Activated CD4-positive, alpha-beta T cell treated with anti-CD3 and anti-CD28 coated beads, Interleukin-10, Interleukin-2, amounts not matched to agents 100 ng/mL and 50 ng/mL, durations not matched to agents 16 hours and 8 hours (primary cell): ENCODE measurements at regions not wholly inside any gene's neighbourhood (a gene's known extent, or its start where the extent isn't known, plus 50 kb on each side); places are given as distances from the start of the nearest gene placed in this dataset.
"Not testable (repeated sequence)": the region's sequence is repeated elsewhere in the genome, so short reads cannot be mapped to it uniquely, and the experiment has no call there.

Source experiments
- DNase-seq: peaks from one replicate; pipeline ENCODE4 v3.0.0-alpha.2; 2020

DNA sequence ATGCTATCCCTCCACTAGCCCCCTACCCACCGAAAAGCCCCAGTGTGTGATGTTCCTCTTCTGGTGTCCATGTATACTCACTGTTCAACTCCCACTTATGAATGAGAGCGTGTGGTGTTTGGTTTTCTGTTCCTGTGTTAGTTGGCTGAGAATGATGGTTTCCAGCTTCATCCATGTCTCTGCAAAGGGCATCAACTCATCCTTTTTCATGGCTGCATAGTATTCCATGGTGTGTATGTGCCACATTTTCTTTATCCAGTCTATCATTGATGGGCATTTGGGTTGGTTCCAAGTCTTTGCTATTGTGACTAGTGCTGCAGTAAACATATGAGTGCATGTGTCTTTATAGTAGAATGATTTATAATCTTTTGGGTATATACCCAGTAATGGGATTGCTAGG, 599.3 kb upstream of the B3GAT1 start:
- not testable (repeated sequence) for DNase-seq

DNA sequence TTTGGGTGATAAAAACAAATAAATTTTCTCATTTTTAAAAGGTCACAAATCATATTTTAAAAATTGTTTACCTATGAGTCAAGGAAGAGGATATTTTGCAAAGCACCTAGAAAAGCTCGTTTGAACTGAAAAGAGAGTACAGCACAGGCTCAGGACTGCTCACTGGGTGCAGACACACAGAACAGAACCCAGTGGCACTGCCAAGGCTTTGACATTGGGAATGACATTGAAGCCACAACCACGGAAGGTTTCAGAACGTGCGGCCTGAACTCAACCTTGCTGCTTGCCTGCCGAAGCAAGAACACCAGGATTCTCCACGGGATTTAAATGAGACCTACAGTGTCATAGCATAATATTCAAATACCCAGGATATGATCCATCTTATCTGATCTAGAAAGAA, 597.1 kb upstream of the B3GAT1 start:
- no peak for DNase-seq

DNA sequence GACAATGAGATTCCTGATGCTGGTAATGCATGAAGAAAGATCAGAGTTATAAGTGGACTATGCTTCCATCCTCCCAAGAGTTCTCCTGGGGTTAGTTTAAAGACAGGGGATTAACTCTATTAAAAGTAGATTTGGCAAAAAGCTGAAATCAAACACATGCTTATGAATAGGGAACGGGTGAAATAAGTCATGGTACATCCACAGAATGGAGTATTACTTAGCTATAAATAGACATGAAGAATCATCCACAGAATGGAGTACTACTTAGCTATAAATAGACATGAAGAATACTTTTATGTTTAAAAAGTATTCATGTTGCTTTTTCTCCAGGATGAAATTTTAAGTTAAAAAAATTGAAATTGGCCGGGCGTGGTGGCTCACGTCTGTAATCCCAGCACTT, 596.4 kb upstream of the B3GAT1 start:
- no peak for DNase-seq

DNA sequence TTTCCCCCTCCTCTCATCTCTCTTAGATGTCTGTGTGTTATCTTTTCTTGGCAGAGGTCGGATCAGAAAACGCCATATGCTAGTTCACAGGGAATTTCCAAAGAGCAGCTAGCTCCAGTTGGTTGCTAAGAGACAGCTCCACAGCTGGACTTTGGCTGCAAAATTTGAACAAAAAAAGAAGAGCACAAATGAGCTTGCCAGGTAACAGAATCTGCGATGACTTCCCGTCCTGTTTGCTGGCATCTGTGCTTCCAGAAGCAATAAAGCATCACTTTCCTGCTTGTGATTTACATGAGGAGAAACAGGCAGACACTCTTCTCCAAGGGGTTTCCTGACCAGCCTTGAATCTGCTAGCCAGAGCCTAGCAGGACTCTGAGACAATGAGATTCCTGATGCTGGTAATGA, 596.0 kb upstream of the B3GAT1 start:
- no peak for DNase-seq

DNA sequence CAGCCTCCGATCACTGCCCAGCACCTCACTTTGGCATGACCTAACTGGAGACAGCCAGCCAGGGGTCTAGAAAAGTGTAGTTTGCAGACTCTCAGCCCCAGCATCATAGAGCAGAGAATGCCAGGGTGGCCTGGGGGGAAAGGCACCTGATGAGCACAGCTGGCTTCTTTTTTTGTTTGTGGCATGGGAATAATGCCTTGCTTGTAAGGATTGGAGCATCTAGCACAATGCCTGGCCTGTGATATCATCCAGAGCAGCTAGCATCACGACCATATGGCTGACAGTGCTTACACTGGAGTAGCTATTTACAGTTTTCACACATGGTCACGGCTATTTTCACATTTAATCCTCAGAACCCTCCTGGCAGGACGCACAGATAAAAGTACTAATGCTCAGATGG, 594.8 kb upstream of the B3GAT1 start:
- no peak for DNase-seq

DNA sequence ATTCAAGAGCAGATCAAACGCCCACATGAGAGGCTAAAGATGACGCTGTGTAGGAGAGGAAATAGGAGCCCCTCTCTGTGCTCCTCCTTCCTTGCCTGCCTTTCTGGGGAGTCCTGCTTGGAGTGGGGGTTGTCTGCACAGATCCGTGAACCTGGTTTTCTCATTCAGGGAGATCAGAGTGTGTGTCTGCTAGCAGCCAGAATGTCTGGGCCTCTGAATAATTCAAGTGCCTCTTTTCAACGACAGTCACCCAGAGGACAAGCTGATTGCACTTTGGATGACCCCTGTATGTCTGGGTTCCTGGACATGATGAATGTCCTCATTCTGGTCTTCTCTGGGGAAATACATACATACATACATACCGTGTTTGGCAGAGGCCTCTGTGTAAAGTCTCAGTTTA, 592.5 kb upstream of the B3GAT1 start:
- DNase-seq = no peak

DNA sequence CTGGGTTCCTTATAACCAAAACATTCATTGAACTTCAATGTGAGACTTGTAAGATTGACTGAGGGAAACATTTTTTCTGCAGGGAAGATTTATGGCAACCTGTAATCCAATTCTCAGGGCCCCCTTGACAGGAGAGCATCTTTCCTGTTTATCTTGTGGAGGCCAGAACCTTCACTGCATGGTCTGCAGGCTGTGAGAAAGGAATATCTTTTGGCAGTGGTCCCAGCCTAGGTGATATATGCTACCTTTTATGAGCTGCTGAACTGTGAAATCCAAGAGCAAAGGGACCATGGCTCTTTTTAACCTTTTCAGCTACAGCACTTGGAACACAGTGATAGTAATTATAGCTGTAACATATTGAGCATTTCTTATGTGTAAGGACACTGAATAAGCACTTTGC, 590.2 kb upstream of the B3GAT1 start:
- DNase-seq = no peak

DNA sequence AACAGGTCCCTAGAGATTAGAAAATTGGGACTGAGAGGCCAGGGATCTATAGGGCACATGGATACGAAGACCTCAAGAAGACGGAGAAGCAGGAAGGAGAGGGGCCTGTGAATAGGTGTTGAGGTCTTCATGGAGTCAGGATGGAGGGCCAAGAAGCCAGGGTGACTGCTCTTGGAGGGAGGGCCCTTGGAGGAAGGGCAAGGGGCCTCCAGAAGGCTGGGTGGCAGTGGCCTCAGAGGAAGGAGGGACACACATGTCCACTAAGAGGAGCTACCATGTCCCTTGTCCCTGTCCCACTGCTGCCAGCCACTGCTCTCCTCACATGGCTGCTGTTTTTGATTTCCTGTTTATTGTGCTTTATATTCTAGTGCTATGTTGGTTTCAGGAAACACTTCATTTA, 589.5 kb upstream of the B3GAT1 start:
- DNase-seq = no peak

DNA sequence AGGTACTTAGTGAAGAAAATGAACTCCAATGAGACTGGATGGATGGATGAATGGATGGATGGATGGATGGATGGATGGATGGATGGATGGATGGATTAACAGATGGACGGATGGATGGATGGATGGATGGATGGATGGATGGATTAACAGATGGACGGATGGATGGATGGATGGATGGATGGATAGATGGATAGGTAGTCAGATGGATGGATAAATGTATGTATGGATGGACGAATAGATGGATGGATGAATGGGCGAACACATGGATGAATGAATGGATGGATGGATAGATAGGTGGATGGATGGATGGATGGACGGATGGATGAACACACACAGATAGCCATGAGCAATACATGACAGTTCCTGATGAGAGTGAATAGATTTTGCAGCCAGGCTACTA, 589.0 kb upstream of the B3GAT1 start:
- not testable (repeated sequence) for DNase-seq

DNA sequence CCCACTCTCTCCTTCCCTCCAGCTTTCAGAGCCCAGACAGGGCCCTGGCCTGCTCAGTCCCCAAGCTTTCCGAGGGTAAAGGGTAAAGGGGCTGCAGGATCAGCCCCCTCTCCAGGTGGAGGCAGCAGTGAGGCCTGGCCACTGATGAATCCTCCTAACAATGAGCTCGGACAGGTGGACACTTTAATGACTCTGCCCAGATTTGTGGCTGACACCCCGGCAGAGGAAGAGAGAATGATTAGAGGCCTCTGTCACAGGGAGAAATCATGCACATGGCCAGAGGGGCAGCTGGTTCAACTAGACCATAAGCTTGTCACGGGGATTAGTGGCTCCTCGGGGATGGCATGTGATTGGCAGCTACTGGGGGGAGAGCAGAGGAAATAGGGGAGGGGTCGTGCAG, 587.5 kb upstream of the B3GAT1 start:
- DNase-seq = no peak

DNA sequence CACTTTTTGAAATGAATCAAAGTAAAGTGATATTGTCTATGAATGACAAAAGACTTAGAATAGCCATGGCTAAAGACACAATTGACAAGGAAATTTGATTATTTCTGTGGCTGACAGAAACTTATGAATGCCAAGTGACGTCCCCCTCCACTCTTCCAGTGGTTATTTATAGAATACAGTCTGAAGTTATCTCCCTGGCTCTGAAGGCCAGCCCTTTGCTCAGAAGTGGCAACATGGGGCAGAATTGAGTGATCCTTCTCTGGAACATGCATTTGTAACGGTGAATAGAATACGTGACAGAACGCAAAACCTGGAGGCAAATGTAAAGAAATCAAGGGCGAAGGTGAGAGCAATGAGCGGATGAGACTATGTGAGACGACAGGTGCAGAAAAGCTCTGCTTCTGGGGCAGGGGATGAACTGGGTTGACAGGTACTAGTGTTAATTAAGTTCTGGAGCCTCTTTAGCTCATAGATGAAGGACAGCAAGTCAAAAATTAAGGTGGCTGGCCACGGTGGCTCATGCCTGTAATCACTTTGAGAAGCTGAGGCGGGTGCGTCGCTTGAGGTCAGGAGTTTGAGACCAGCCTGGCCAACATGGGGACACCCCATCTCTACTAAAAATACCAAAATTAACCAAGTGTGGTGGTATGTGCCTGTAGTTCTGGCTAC, 585.7 kb upstream of the B3GAT1 start:
- no peak for DNase-seq

DNA sequence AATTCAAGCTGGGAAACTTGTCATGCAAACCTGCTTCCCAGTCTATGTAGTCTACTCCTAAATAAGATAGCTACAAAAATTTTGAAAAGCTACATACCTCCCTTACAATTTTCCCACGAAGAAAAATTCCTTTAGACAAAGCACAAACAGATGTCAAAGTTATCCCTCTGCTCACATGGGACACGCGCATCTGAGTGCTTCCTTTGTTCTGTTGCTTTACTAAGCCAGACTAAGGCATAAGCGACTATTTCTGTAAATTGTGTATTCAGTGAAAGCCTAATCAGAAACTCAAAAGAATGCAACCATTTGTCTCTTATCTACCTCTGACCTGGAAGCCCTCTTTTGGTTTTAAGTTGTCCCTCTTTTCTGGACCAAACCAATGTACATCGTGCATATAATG, 583.7 kb upstream of the B3GAT1 start:
- no peak for DNase-seq

DNA sequence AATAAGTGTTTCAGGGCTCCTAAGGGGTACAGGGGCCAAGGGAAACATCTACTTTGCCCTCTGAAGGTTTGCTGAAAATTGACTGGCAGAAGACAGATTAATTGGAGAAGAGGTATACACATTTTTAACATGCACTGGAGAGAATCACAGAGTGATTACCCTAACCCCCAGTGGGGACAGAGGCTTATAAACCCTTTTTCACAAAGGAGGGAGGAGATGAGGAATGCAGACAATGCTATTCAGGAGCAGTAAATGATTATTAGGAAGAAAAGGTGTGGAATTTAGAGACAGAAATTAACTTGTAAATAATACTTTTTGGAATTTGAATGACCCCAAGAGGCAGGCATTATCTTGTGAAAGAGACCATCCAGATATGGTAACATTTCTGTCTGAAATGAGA, 582.4 kb upstream of the B3GAT1 start:
- DNase-seq = no peak

DNA sequence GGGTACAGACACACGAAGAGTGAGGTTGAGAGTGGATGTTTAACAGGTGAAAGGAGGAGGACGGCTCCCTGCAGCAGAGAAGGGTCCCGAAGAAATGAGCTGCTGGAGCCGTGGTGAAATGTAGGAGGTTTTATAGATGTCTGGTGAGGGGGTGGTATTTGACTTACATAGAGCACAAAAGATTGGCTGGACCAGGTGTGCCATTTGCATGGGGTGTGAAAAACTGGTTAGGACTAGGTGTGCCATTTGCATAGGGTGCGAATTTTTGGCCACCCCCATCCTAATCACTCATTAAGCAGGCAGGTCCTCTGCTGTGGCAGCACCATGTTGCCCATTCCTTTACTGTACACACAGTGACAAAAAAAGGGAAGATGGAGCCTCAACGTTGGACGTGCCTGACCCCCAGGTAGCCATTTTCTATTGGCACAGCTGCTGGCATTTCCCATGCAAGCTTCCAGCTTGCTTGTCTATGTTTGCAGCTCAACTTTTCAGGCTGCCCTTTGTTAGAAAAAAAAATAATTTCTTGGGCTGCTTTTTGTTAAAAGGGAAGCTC, 581.7 kb upstream of the B3GAT1 start:
- DNase-seq = no peak

DNA sequence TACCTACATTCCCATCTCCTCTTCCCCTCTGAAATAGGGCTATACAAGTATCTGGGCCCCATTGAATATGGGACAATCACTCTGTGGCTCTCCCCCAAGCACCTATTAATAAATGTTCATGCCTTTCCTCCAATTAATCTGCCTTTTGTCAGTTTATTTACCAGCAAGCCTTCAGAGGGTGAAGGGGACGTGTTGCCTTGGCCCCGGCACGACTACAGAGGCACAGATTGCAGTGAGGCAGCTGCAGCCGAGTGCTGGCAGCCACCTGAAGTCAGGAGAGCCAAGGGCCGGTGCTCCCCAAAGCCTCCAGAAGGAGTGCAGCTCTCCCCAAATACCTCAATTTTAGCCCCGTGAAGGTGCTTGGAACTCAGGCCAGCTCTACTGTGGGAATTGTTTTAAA, 580.9 kb upstream of the B3GAT1 start:
- no peak for DNase-seq

DNA sequence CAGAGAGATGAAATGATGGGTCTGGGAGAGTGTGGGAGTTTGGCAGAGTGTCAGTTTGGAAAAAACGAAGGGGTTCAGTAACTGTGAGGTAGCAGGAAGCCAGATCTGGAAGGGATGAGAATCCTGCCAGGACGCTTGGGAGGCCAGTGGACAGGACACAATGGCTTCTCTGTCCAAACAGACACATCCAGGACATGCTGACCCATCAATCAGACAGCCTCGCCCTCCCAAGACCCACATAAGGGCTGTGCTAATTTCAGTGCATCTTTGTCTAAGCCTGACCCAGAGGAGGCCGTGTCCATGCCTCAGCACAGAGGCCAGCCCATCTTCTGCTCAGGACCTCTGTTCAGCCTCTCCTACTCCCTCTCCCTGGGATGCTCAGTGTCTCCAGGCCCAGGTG, 576.5 kb upstream of the B3GAT1 start:
- no peak for DNase-seq

DNA sequence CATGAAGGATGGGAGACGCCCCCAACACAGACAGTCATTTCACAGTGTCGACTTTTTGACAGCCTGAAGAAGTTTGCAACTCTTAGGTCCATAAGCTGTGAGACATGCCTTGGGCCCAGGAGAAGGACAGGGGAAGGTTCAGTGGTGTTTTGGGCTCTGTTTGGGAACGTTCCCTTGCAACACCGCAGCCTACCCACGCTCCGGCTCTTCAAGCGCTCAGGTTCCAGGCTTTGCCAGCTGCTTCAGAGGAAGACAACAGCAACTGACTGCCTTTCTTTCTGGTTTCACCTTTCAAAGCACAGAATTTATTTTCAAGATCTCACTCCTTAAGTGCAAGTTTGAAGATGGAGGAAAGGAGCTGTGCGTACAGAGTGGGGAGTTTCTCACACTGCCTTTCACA, 575.8 kb upstream of the B3GAT1 start:
- no peak for DNase-seq

DNA sequence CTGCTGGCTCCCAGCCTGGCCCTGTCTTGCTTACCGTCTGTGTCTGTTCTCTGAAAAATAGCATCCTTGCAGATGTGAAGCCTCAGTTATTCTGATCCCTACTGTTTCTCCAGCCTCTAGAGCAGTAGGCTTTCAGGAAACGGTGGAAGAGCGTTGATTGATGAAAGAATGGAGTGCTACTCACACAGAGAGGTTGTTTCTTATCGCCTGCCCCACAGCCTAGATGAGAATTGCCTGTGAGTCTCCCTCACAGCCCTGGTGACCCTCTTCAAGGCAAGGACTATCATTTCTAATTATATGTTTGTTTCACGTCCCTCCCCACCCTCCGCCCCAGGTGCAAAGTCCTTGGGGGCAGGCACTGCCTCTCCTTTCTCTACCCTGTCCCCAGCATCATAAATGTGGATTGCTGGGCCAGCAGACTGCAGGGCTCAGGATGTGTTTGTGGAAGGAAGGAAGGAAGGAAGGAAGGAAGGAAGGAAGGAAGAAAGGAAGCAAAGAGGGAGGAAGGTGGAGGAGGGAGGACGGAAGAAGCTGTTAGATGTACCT, 575.3 kb upstream of the B3GAT1 start:
- DNase-seq = no peak

DNA sequence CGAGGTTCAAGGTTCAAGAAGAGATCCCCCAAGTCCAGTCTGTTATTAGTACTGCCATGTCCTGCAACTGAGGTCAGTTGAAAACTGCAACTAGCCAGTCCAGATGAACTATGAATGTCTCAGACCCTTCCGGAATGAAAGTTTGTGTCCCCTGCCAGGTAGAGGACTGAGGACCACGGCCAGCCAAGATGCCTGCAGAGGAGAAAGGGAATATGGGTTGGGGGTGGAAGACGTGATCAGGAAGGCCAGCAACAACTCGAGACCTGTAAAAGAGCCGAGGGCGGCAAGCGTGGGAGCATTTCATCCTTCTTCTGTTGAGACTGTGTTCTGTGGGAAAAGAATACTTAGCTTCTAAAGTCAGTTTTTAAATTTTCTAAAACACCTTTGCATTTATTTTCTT, 572.4 kb upstream of the B3GAT1 start:
- DNase-seq = no peak

DNA sequence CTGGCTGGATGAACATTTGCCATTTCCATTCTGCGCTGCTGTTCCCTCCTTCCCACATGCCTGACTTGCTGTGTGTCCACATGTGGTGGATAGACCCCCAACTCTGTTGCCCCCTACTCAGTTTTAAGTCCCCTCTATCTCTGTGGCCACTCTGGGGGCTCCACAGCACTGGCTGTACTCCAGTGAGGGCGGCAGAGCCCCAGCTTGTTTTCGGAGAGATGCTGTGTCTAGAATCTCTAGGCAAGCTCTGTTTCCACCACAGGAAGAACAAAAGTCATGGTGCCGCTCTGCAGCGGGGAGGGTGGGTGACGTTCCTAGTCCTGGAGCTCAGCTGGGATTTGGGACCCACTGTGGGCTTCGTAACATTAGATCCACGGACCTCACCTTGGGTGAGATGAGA, 570.4 kb upstream of the B3GAT1 start:
- DNase-seq = not testable (repeated sequence)

DNA sequence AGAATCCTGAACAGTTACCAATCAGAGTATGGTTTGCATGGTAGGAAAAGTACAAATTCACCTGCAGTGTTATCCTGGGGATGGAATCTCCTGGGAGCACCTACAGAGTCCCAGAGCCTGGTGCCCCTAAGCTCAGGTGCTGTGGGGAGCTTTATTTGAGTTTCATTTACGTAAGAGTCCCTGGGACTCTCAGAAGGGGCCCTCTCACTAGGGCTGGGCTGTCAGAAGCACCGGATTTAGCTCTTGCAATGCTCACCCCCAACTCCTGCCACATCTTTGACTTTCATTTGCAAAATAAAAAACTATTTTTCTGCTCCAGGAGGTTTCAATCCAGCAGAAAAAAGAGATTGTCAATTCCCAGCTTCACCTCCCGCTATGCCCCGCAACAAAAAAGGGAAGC, 569.8 kb upstream of the B3GAT1 start:
- DNase-seq = no peak

DNA sequence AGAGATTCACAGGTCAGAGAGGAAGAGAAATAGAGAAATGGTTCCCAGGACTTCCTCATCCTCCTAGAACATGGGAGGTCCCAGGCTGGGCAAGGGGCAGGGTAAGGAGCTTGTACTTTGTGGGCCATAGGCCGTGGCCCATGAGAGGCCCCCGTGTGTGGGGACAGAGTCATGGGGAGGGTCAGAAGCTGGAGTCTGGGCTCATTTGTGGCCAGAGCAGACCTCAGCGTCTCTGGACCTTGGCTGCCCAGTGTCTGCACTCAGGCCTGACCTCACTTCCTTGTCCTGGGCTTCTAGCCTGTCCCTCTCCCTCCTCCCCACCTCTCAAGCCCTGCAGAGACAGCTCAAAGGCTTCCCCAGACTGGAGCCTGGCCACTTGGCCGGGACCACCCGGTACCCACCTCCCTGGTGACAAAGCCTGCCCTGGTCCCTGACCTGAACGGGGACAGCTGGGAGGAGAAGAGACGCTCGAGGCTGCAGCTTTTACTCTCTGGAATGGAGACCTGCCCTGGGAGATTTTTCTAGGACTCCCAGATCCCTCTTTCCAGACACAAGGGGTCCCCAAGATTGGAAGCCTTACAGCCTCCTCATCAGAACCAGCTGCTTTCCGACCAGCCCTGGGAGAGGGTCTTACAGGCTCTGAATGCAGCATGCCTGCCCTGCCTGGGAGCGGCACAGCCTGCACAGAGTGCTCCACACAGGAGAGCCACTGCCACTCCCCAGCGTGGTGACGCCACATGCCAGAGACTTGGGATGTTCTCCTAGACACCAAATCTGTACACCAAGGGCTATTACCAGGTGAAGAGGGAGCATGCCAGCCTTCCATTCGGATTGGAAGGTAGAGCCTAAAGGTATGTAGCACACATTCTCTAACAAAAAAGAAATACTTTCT, 569.0 kb upstream of the B3GAT1 start:
- no peak for DNase-seq

DNA sequence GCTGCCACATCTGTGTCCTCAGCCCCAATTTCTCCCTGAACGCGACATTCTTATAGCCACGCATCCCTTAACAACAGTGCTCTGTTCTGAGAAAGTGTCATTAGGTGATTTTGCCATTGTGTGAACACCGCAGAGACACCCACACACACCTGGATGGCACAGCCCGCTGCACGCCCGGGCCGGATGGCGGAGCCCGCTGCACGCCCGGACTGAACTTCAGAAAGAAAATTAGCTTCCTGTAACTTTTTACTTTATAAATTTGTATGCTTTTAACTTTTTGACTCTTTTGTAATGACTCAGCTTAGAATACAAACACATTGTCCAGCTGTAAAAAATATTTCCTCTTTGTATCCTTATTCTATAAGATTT, 567.0 kb upstream of the B3GAT1 start:
- not testable (repeated sequence) for DNase-seq
